Chondrocyte (in vitro differentiated cells): ENCODE measurements at regions not wholly inside any gene's neighbourhood (a gene's known extent, or its start where the extent isn't known, plus 50 kb on each side); places are given as distances from the start of the nearest gene placed in this dataset.

Source experiments
- DNase-seq: peaks from one replicate; pipeline ENCODE4 v3.0.0; 2021; ENCODE audit warnings: mixed read lengths, low spot score
- H3K27ac Mint-ChIP-seq: one replicate; pipeline ENCODE4 v1.8.0; 2021; ENCODE audit warnings: mild to moderate bottlenecking, moderate library complexity, mixed read lengths; ENCODE audit not compliant: unreplicated experiment
- H3K27me3 Mint-ChIP-seq: 2 replicates; pipeline ENCODE4 v1.8.0; 2021; ENCODE audit warnings: low read depth, mixed read lengths
- H3K36me3 Mint-ChIP-seq: 2 replicates; pipeline ENCODE4 v1.8.0; 2021; ENCODE audit warnings: low read depth, mixed read lengths
- H3K4me1 Mint-ChIP-seq: 2 replicates; pipeline ENCODE4 v1.8.0; 2021; ENCODE audit warnings: low read depth, mild to moderate bottlenecking, mixed read lengths
- H3K4me3 Mint-ChIP-seq: one replicate; pipeline ENCODE4 v1.8.0; 2021; ENCODE audit warnings: mild to moderate bottlenecking, moderate library complexity, mixed read lengths; ENCODE audit not compliant: unreplicated experiment
- H3K9me3 Mint-ChIP-seq: 2 replicates; pipeline ENCODE4 v1.8.0; 2021; ENCODE audit warnings: low read depth, mixed read lengths
- TF ChIP-seq, protein P1 (sequence below): fragments of 200-600 bp; sonication (generic); IDR thresholded peaks from 2 replicates; pipeline ENCODE4 v1.5.0; 2021; ENCODE audit warnings: antibody characterized with exemption, mild to moderate bottlenecking, moderate library complexity

- Mint-ChIP-seq H3K4me1 (peaks cover 3% of the 10 kb centered on the region), H3K36me3 (peaks cover 5% of the 10 kb centered on the region), H3K9me3 (peaks cover 18% of the 10 kb centered on the region), H3K27me3 (peaks cover 3% of the 10 kb centered on the region), H3K4me3 (no peak overlapping the region), H3K27ac (no peak overlapping the region)
- no peak for DNase-seq
- TF ChIP-seq, protein P1, sequence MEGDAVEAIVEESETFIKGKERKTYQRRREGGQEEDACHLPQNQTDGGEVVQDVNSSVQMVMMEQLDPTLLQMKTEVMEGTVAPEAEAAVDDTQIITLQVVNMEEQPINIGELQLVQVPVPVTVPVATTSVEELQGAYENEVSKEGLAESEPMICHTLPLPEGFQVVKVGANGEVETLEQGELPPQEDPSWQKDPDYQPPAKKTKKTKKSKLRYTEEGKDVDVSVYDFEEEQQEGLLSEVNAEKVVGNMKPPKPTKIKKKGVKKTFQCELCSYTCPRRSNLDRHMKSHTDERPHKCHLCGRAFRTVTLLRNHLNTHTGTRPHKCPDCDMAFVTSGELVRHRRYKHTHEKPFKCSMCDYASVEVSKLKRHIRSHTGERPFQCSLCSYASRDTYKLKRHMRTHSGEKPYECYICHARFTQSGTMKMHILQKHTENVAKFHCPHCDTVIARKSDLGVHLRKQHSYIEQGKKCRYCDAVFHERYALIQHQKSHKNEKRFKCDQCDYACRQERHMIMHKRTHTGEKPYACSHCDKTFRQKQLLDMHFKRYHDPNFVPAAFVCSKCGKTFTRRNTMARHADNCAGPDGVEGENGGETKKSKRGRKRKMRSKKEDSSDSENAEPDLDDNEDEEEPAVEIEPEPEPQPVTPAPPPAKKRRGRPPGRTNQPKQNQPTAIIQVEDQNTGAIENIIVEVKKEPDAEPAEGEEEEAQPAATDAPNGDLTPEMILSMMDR: no peak
Measured at GRCh38 chr2:126385983-126386382, 270.0 kb upstream of the GYPC start.

GRCh38 chr2:126389446-126389845 is 266.5 kb upstream of the GYPC start:
- Mint-ChIP-seq H3K27ac (no peak overlapping the region), H3K4me3 (no peak overlapping the region), H3K27me3 (peaks cover 2% of the 10 kb centered on the region), H3K36me3 (peaks cover 5% of the 10 kb centered on the region), H3K9me3 (peaks cover 18% of the 10 kb centered on the region), H3K4me1 (no peaks in the 10 kb centered on the region)
- no peak for DNase-seq
- TF ChIP-seq, protein P1: no peak

- no peak for DNase-seq
- no peaks in the 10 kb centered on the region for H3K4me1 Mint-ChIP-seq
- no peak overlapping the region for H3K27ac Mint-ChIP-seq
- peaks cover 6% of the 10 kb centered on the region for H3K27me3 Mint-ChIP-seq
- H3K9me3 Mint-ChIP-seq: peaks cover 16% of the 10 kb centered on the region
- H3K4me3 Mint-ChIP-seq: no peak overlapping the region
- H3K36me3 Mint-ChIP-seq: no peaks in the 10 kb centered on the region
- TF ChIP-seq, protein P1: no peak
Measured at GRCh38 chr2:126392889-126393288, 263.1 kb upstream of the GYPC start.

- Mint-ChIP-seq H3K27me3 (peaks cover 6% of the 10 kb centered on the region), H3K27ac (no peak overlapping the region), H3K36me3 (no peaks in the 10 kb centered on the region), H3K4me1 (peaks cover 3% of the 10 kb centered on the region), H3K4me3 (no peak overlapping the region), H3K9me3 (peaks cover 16% of the 10 kb centered on the region)
- DNase-seq: no peak
- TF ChIP-seq, protein P1: no peak
Measured at GRCh38 chr2:126399001-126399400, 257.0 kb upstream of the GYPC start.

DNA sequence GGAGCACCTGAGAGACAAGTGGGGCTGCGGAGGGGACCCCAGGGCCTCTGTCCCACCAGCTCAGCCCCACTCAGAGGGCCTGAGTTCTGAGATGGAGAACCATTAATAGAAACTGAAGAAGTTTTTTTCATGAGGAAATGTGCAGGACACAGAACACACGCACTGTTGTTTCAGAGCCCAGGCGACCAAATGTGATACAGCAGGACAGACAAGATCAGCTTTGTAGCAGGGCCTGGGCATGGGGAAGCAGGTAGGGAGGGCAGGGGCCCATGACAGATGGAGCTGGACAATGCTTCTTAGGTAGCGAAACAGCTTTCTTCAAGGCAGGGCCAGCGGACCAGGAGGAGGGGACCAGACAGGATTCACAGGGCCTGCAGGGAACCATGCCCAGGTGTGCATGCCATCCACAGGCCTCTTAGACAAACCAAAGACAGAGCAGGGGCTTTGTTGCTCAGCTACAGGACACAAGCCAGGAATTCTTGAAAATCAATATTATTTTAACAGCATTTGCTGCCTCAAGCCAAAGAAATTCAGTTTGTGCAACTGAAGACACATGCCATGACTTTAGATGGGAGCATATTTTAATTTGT is 252.8 kb upstream of the GYPC start:
- no peaks in the 10 kb centered on the region for H3K9me3 Mint-ChIP-seq
- no peak overlapping the region for H3K4me3 Mint-ChIP-seq
- TF ChIP-seq, protein P1: no peak
- no peaks in the 10 kb centered on the region for H3K36me3 Mint-ChIP-seq
- no peak for DNase-seq
- peaks cover 4% of the 10 kb centered on the region for H3K27me3 Mint-ChIP-seq
- H3K27ac Mint-ChIP-seq: no peak overlapping the region
- H3K4me1 Mint-ChIP-seq: peaks cover 3% of the 10 kb centered on the region
